H1 (cell line): ENCODE measurements at regions not wholly inside any gene's neighbourhood (a gene's known extent, or its start where the extent isn't known, plus 50 kb on each side); places are given as distances from the start of the nearest gene placed in this dataset.

Experiments
- CTCF ChIA-PET: fragments of 300-600 bp; sonication (Branson Sonifier 250); formaldehyde crosslinking; loops from one replicate; lab custom pipeline; 2021; ENCODE audit not compliant: partially characterized antibody; lab: Charles Lee
- POLR2A ChIA-PET: fragments of 300-600 bp; sonication (Branson Sonifier 250); formaldehyde crosslinking; loops from one replicate; lab custom pipeline; 2021; ENCODE audit warnings: inconsistent platforms; ENCODE audit not compliant: partially characterized antibody; lab: Charles Lee
- DNase-seq, 2 experiments: peaks; one replicate each; pipeline versions ENCODE4 v3.0.0 to v3.0.0-alpha.2; 2010 to 2022; ENCODE audit warnings: low spot score in 2 of 2, low read depth in 1 of 2, mixed read lengths in 1 of 2
- FAIRE-seq: peaks from 2 replicates; lab custom pipeline; 2011; peaks lifted over from hg19 to GRCh38; lab: Jason Lieb, UNC
- H2AFZ ChIP-seq: 2 replicates; pipeline ENCODE4 v1.8.1; 2012; ENCODE audit warnings: low read length, inconsistent platforms
- H2AK5ac ChIP-seq: 2 replicates; pipeline ENCODE4 v1.6.1; 2013; ENCODE audit warnings: low read depth, low read length
- H2BK120ac ChIP-seq: replicated peaks from 2 replicates; pipeline ENCODE3; 2013; ENCODE audit warnings: low read depth, low read length, inconsistent platforms
- H2BK12ac ChIP-seq: 2 replicates; pipeline ENCODE4 v1.6.1; 2013; ENCODE audit warnings: low read depth, low read length
- H2BK15ac ChIP-seq: 2 replicates; pipeline ENCODE4 v1.6.1; 2013; ENCODE audit warnings: low read length
- H2BK20ac ChIP-seq: 2 replicates; pipeline ENCODE4 v1.6.1; 2013; ENCODE audit warnings: low read length
- H2BK5ac ChIP-seq: 2 replicates; pipeline ENCODE4 v1.6.1; 2013; ENCODE audit warnings: low read depth, low read length
- H3K14ac ChIP-seq: 2 replicates; pipeline ENCODE4 v1.6.1; 2013; ENCODE audit warnings: inconsistent platforms; ENCODE audit not compliant: insufficient read length
- H3K18ac ChIP-seq: 2 replicates; pipeline ENCODE4 v1.6.1; 2013; ENCODE audit warnings: low read length; ENCODE audit errors: extremely low read depth
- H3K23ac ChIP-seq: 2 replicates; pipeline ENCODE4 v1.6.1; 2013; ENCODE audit warnings: inconsistent platforms; ENCODE audit not compliant: insufficient read length
- H3K23me2 ChIP-seq: 2 replicates; pipeline ENCODE4 v1.6.1; 2013; ENCODE audit warnings: low read depth, low read length
- H3K27ac ChIP-seq: 2 replicates; pipeline ENCODE4 v1.6.1; 2011; ENCODE audit warnings: low read depth, low read length, inconsistent platforms
- H3K27me3 ChIP-seq, 4 experiments: replicated peaks in 1 of 4; 1 replicate in 1 of 4; 2 replicates in 3 of 4; pipeline versions ENCODE4 v1.6.1 to v1.8.1; 2011 to 2013; ENCODE audit warnings: low read length in 3 of 4, mild to moderate bottlenecking in 3 of 4, inconsistent platforms in 2 of 4, mixed read lengths in 2 of 4, moderate library complexity in 1 of 4; ENCODE audit not compliant: control insufficient read depth in 3 of 4, insufficient read depth in 3 of 4; ENCODE audit errors: extremely low read depth in 1 of 4
- H3K36me3 ChIP-seq, 4 experiments: 2 replicates each; pipeline versions ENCODE4 v1.6.1 to v1.8.1; 2011 to 2013; ENCODE audit warnings: mild to moderate bottlenecking in 4 of 4, low read length in 3 of 4, moderate library complexity in 2 of 4, control low read depth in 1 of 4, inconsistent platforms in 1 of 4; ENCODE audit not compliant: insufficient read depth in 4 of 4, control insufficient read depth in 2 of 4
- H3K4ac ChIP-seq: replicated peaks from 2 replicates; pipeline ENCODE3; 2013; ENCODE audit warnings: low read length, low read depth, mixed read lengths, inconsistent platforms; ENCODE audit not compliant: insufficient read length
- H3K4me1 ChIP-seq, 4 experiments: replicated peaks in 1 of 4; 1 replicate in 1 of 4; 2 replicates in 3 of 4; pipeline versions ENCODE4 v1.6.1 to v1.8.1; 2011 to 2013; ENCODE audit warnings: low read length in 3 of 4, inconsistent platforms in 2 of 4, mixed read lengths in 1 of 4; ENCODE audit not compliant: insufficient read depth in 4 of 4, control insufficient read depth in 3 of 4
- H3K4me2 ChIP-seq, 2 experiments: 2 replicates each; pipeline versions ENCODE4 v1.6.1 to v1.8.1; 2011 to 2013; ENCODE audit warnings: low read depth in 2 of 2, low read length in 2 of 2, control low read depth in 1 of 2, inconsistent platforms in 1 of 2, mild to moderate bottlenecking in 1 of 2; ENCODE audit not compliant: insufficient read depth in 1 of 2
- H3K4me3 ChIP-seq, 4 experiments: fragments of 200-600, 300-600 bp in 1 of 4; sonication (generic), shearing (Covaris generic), sonication (Bioruptor Twin) in 1 of 4; 2 replicates each; pipeline versions ENCODE4 v1.5.1 to v1.8.1; 2011 to 2016; ENCODE audit warnings: low read length in 4 of 4, low read depth in 3 of 4, control low read depth in 2 of 4, inconsistent platforms in 2 of 4, mild to moderate bottlenecking in 2 of 4, mixed read lengths in 1 of 4, moderate library complexity in 1 of 4; ENCODE audit not compliant: insufficient read depth in 2 of 4; ENCODE audit errors: extremely low read depth in 1 of 4
- H3K56ac ChIP-seq: replicated peaks from 2 replicates; pipeline ENCODE3; 2013; ENCODE audit warnings: low read depth, mild to moderate bottlenecking, mixed read lengths, low read length, inconsistent platforms; ENCODE audit not compliant: insufficient read length
- H3K79me1 ChIP-seq: 2 replicates; pipeline ENCODE4 v1.6.1; 2013; ENCODE audit warnings: low read depth, low read length, control low read depth
- H3K79me2 ChIP-seq, 2 experiments: 2 replicates each; pipeline versions ENCODE4 v1.6.1 to v1.8.1; 2012 to 2013; ENCODE audit warnings: low read length in 2 of 2, mild to moderate bottlenecking in 2 of 2, inconsistent platforms in 1 of 2; ENCODE audit not compliant: insufficient read depth in 2 of 2, control insufficient read depth in 1 of 2
- H3K9ac ChIP-seq, 4 experiments: replicated peaks in 1 of 4; 1 replicate in 1 of 4; 2 replicates in 3 of 4; pipeline versions ENCODE4 v1.6.1 to v1.8.1; 2011 to 2013; ENCODE audit warnings: low read depth in 3 of 4, low read length in 3 of 4, control low read depth in 2 of 4, mild to moderate bottlenecking in 2 of 4, moderate library complexity in 2 of 4, inconsistent platforms in 1 of 4; ENCODE audit errors: extremely low read depth in 1 of 4
- H3K9me3 ChIP-seq, 2 experiments: 2 replicates each; pipeline versions ENCODE4 v1.6.1 to v1.8.1; 2012 to 2013; ENCODE audit warnings: mild to moderate bottlenecking in 2 of 2, moderate library complexity in 2 of 2, control low read depth in 1 of 2, inconsistent platforms in 1 of 2, low read depth in 1 of 2, low read length in 1 of 2, mixed read lengths in 1 of 2; ENCODE audit not compliant: insufficient read depth in 2 of 2
- H4K20me1 ChIP-seq, 2 experiments: replicated peaks in 1 of 2; 2 replicates each; pipeline versions ENCODE3 to v1.8.1; 2011 to 2013; ENCODE audit warnings: inconsistent platforms in 2 of 2, low read length in 2 of 2, mild to moderate bottlenecking in 1 of 2; ENCODE audit not compliant: insufficient read depth in 2 of 2, control insufficient read depth in 1 of 2
- H4K5ac ChIP-seq: 2 replicates; pipeline ENCODE4 v1.6.1; 2013; ENCODE audit warnings: low read length, low read depth, mixed read lengths, inconsistent platforms; ENCODE audit not compliant: insufficient read length
- H4K8ac ChIP-seq: 2 replicates; pipeline ENCODE4 v1.8.0; 2013; ENCODE audit warnings: mild to moderate bottlenecking, moderate library complexity, low read length, inconsistent platforms; ENCODE audit not compliant: insufficient read depth; ENCODE audit errors: extremely low read depth
- H4K91ac ChIP-seq: replicated peaks from 2 replicates; pipeline ENCODE3; 2013; ENCODE audit warnings: low read length, mixed read lengths, inconsistent platforms; ENCODE audit not compliant: insufficient read length
- CHD1 ChIP-seq: IDR thresholded peaks from 2 replicates; pipeline ENCODE4 v1.6.1; 2012; ENCODE audit warnings: low read depth, low read length, improper control_type of control experiment
- KDM1A ChIP-seq: fragments of 200-600, 300-600 bp; sonication (generic); IDR thresholded peaks from 2 replicates; pipeline ENCODE4 v1.7.1; 2016; ENCODE audit warnings: mild to moderate bottlenecking, low read length, borderline replicate concordance
- WGBS, 2 experiments: shearing (Covaris generic) in 1 of 2; methylation state at CpG; one replicate each; pipeline versions ENCODE4 v1.1.6 to v1.1.7; 2013 to 2015; ENCODE audit warnings: low lambda C conversion rate in 2 of 2, mixed read lengths in 2 of 2, inconsistent platforms in 1 of 2, low coverage in 1 of 2, missing lambda C conversion rate in 1 of 2; ENCODE audit not compliant: insufficient replicate concordance in 2 of 2, insufficient coverage in 1 of 2, insufficient read length in 1 of 2; ENCODE audit errors: extremely low coverage in 1 of 2, missing lambda C conversion rate in 1 of 2; 5-methylcytosine and 5-hydroxymethylcytosine counted together

DNA sequence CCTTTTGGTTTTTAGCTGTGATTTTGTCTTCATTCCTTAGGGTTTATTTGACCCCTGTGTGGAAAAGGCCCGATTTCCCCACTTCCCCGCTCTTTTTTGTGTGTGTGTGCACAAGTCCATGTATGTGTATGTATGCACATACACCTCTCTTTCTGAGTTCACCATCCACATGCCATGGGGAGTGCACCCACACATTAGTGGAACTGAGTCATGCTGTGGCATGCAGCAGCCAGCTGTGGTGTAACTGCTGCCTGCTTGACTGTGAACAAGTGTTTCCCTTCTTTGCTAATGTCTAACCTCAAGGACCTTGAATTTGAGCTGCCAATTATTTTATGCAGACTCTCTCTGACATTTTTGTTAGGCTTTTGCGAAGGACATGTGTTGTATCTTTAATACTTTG is 434.9 kb upstream of the TPM1 start:
- Histone ChIP-seq H3K4me3 (no peak overlapping the region), H4K20me1 (no peaks in the 10 kb centered on the region), H3K9me3 (no peaks in the 10 kb centered on the region), H3K4ac (no peak overlapping the region), H4K8ac (no peak overlapping the region), H3K9ac (no peak overlapping the region), H3K4me1 (no peaks in the 10 kb centered on the region), H4K5ac (no peak overlapping the region), H3K4me2 (no peak overlapping the region), H2BK15ac (no peak overlapping the region), H4K91ac (peak overlapping the region; percentile 61), H2AK5ac (no peak overlapping the region), H2BK5ac (no peak overlapping the region), H2BK20ac (no peak overlapping the region), H3K27me3 (no peaks in the 10 kb centered on the region), H2BK120ac (no peak overlapping the region), H3K56ac (no peak overlapping the region), H2AFZ (no peak overlapping the region), H3K36me3 (no peaks in the 10 kb centered on the region), H3K79me2 (no peaks in the 10 kb centered on the region), H3K79me1 (no peaks in the 10 kb centered on the region; the same call in 1 of the 2 replicates), H2BK12ac (no peak overlapping the region), H3K23ac (no peak overlapping the region), H3K23me2 (no peaks in the 10 kb centered on the region), H3K18ac (no peak overlapping the region), H3K14ac (no peak overlapping the region), H3K27ac (no peak overlapping the region)
- WGBS, 2 experiments = 90% methylated on average over 3 of the region's 3 CpGs; no CpG with 5 or more reads in 1 of the 2 experiments
- no peak for FAIRE-seq
- no peak for DNase-seq
- POLR2A ChIA-PET = no interaction called here
- TF ChIP-seq KDM1A = no peak
- no peak for TF ChIP-seq CHD1
- CTCF ChIA-PET = interaction anchor here (0.8 to 1.7 kb wide), 2 partner anchors 11 to 134 kb away, joined by 3 to 4 read pairs; no protein-coding TSS in a partner anchor
